Fibroblast of mammary gland (primary cell): ENCODE measurements at regions not wholly inside any gene's neighbourhood (a gene's known extent, or its start where the extent isn't known, plus 50 kb on each side); places are given as distances from the start of the nearest gene placed in this dataset.

Source experiments
- DNase-seq: peaks from one replicate; pipeline ENCODE4 v3.0.0-alpha.2; 2010; ENCODE audit warnings: low read depth
- H3K4me3 ChIP-seq: 2 replicates; pipeline ENCODE4 v1.5.1; 2011; ENCODE audit warnings: low read depth, mild to moderate bottlenecking, low read length, moderate library complexity; ENCODE audit not compliant: control insufficient read depth
- TF ChIP-seq, protein P1 (sequence below): conservative IDR thresholded peaks from 2 replicates; pipeline ENCODE4 v1.5.1; 2011; ENCODE audit warnings: low read depth, low read length, inconsistent platforms; ENCODE audit not compliant: control insufficient read depth, insufficient read depth

GRCh38 chr18:77548790-77549420, 299.3 kb downstream of the GALR1 start:
- H3K4me3 ChIP-seq = no peak overlapping the region
- DNase-seq = no peak
- TF ChIP-seq, protein P1, sequence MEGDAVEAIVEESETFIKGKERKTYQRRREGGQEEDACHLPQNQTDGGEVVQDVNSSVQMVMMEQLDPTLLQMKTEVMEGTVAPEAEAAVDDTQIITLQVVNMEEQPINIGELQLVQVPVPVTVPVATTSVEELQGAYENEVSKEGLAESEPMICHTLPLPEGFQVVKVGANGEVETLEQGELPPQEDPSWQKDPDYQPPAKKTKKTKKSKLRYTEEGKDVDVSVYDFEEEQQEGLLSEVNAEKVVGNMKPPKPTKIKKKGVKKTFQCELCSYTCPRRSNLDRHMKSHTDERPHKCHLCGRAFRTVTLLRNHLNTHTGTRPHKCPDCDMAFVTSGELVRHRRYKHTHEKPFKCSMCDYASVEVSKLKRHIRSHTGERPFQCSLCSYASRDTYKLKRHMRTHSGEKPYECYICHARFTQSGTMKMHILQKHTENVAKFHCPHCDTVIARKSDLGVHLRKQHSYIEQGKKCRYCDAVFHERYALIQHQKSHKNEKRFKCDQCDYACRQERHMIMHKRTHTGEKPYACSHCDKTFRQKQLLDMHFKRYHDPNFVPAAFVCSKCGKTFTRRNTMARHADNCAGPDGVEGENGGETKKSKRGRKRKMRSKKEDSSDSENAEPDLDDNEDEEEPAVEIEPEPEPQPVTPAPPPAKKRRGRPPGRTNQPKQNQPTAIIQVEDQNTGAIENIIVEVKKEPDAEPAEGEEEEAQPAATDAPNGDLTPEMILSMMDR = no peak

GRCh38 chr18:77550625-77551024, 301.0 kb downstream of the GALR1 start:
- DNase-seq = no peak
- TF ChIP-seq, protein P1 = no peak
- no peak overlapping the region for H3K4me3 ChIP-seq

DNA sequence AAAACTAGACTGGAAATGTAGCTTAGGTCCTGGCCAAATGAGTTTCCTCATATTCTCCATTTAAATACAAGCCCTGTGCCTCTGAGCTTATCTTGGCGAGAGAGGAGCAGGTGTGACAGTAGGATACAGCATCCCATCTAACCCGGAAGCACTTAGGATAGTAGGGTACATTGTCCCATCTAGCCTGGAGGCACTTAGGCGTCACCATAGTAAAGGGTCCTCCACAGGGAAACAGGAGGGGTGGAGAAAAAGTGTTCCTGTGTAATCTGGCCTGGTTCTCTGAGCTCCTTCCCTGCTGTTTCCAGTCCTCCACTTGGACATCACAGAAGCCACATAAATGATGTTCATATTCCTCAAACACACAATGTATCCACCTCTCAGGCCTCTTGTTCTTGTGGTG, 301.4 kb downstream of the GALR1 start:
- H3K4me3 ChIP-seq = no peak overlapping the region
- TF ChIP-seq, protein P1 = no peak
- DNase-seq = no peak

DNA sequence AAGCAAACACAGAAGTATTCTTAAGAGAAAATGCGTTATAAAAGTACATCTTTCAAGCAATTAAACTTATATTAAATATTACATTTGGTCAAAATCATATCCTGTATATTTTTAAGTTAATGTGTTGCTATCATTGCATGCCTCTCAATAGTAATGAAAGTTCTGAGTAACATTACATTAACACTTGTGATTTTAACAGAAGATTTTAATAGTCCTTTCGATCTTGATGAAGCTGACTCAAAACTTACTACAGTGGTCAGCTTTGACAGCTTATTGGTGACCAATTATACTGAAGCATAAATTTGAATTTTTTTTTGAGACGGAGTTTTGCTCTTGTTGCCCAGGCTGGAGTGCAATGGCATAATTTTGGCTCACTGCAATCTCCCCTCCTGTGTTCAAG, 303.3 kb downstream of the GALR1 start:
- TF ChIP-seq, protein P1 = no peak
- no peak overlapping the region for H3K4me3 ChIP-seq
- DNase-seq = no peak

- no peak overlapping the region for H3K4me3 ChIP-seq
- no peak for DNase-seq
- TF ChIP-seq, protein P1 = no peak
These were observed 304.4 kb downstream of the GALR1 start for GRCh38 chr18:77554061-77554460.

DNA sequence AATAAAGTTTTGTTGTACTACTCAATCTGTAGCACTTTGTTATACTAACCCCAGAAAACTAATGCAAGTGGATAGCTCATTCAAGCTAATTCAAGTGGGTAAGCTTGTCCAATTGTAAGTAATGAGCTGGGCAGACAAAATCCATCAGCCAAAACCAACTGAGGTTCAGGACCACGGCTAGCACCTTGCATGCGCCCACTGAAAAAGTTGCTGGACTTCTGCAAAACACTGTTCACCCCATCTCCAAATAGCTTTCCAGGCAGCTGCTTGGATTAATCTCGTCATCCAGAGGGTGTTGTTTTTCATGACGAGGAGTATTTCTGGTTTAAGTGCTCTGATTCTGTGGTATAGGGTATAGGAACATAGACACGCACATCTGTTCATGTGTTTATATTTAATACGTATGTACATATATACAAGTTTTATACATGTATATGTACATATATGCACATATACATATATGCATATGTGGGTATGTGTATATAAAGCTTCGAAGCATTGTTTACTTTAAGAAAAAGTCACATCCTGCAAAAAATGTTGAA, 307.5 kb downstream of the GALR1 start:
- no peak overlapping the region for H3K4me3 ChIP-seq
- TF ChIP-seq, protein P1 = no peak
- DNase-seq = peak; percentile 26
